Activated CD4-positive, alpha-beta T cell treated with anti-CD3 and anti-CD28 coated beads, Interleukin-2, amount 10 ng/mL, durations not matched to agents 24 days and 14 days (primary cell): ENCODE measurements at regions not wholly inside any gene's neighbourhood (a gene's known extent, or its start where the extent isn't known, plus 50 kb on each side); places are given as distances from the start of the nearest gene placed in this dataset.
"Not testable (repeated sequence)": the region's sequence is repeated elsewhere in the genome, so short reads cannot be mapped to it uniquely, and the experiment has no call there.

Source experiments
- DNase-seq: peaks from one replicate; pipeline ENCODE4 v3.0.0; 2022
- H3K27ac Mint-ChIP-seq: one replicate; pipeline ENCODE4 v1.8.0; 2022; ENCODE audit warnings: mild to moderate bottlenecking, mixed read lengths
- H3K27me3 Mint-ChIP-seq: one replicate; pipeline ENCODE4 v1.8.0; 2022; ENCODE audit warnings: mixed read lengths
- H3K36me3 Mint-ChIP-seq: one replicate; pipeline ENCODE4 v1.8.0; 2022; ENCODE audit warnings: low read depth, mild to moderate bottlenecking, mixed read lengths
- H3K4me1 Mint-ChIP-seq: one replicate; pipeline ENCODE4 v1.8.0; 2021; ENCODE audit warnings: mixed read lengths
- H3K4me3 Mint-ChIP-seq: one replicate; pipeline ENCODE4 v1.8.0; 2022; ENCODE audit warnings: mild to moderate bottlenecking, moderate library complexity, mixed read lengths
- H3K9me3 Mint-ChIP-seq: one replicate; pipeline ENCODE4 v1.8.0; 2021; ENCODE audit warnings: mixed read lengths
- intact Hi-C: fragments of 100-400 bp; cut with micrococcal nuclease; formaldehyde crosslinking; loops from one replicate; pipeline ENCODE4 v1.15.1; 2023

DNA sequence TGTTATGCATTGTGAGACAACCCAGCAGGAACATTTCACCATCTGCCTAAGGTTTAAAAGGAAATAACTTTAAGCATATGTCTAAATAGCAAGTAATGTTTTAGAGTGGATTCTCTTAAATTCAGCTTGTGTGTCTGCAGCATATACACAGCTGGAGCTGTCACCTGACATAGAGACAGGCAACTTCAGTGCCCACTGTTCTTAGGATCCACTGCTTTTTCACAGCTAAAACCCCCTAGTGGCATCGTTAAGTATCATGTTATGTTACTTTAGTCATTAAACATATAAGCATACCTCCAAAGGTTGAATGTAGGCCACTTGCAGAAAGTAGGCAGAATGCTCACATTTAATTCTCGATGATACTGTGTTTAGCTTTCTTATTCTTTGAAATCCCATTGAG is 2169.0 kb upstream of the DEFB115 start:
- H3K27ac Mint-ChIP-seq, DNase-seq, H3K36me3 Mint-ChIP-seq, H3K4me1 Mint-ChIP-seq, intact Hi-C loops, H3K4me3 Mint-ChIP-seq, H3K27me3 Mint-ChIP-seq: not testable (repeated sequence)
- peaks cover 32% of the 10 kb centered on the region for H3K9me3 Mint-ChIP-seq

DNA sequence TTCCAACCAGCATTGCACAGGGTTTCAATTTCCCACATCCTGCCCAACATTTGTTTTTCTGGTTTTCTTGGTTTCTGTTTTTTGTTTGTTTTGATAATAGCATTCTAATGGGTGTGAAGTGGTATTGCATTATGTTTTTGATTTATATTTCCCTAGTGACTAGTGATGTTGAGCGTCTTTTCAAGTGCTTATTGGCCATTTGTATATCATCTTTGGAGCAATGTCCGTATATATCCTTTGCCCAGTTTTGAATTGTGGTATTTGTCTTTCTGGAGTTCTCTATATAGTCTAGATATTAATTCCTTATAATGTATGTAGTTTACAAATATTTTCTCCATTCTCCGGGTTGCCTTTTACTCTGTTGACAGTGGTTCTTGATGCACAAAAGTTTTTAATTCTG is 2168.1 kb upstream of the DEFB115 start:
- H3K27me3 Mint-ChIP-seq, H3K4me3 Mint-ChIP-seq, H3K27ac Mint-ChIP-seq, H3K4me1 Mint-ChIP-seq, H3K36me3 Mint-ChIP-seq, intact Hi-C loops, DNase-seq: not testable (repeated sequence)
- H3K9me3 Mint-ChIP-seq = peaks cover 28% of the 10 kb centered on the region

GRCh38 chr20:29093958-29094357 is 2163.5 kb upstream of the DEFB115 start:
- intact Hi-C loops, H3K4me3 Mint-ChIP-seq, H3K27ac Mint-ChIP-seq, H3K27me3 Mint-ChIP-seq, H3K4me1 Mint-ChIP-seq, DNase-seq, H3K36me3 Mint-ChIP-seq: not testable (repeated sequence)
- peaks cover 26% of the 10 kb centered on the region for H3K9me3 Mint-ChIP-seq

DNA sequence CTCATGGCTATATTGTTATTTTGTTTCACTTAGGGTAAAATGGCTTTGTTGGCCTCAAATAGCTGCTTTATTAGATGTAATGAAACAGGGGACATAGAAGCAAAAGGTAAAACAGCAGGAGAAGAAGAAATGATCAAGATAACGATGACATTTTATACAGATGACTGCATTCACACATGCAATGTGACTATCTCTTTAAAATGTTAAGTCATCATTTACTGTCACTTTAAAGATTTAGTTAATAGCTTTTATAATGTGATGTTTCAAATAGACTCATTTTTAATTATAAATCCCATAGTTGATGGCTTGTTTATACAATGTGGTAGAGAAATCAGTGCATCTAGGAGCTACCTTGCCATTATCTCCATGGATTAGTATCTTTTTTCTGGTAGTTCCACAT is 2160.8 kb upstream of the DEFB115 start:
- not testable (repeated sequence) for H3K4me3 Mint-ChIP-seq

GRCh38 chr20:29107884-29108283 is 2149.6 kb upstream of the DEFB115 start:
- H3K36me3 Mint-ChIP-seq, H3K4me3 Mint-ChIP-seq, H3K4me1 Mint-ChIP-seq, H3K27me3 Mint-ChIP-seq, H3K27ac Mint-ChIP-seq, DNase-seq, intact Hi-C loops: not testable (repeated sequence)
- peaks cover 23% of the 10 kb centered on the region for H3K9me3 Mint-ChIP-seq

More for the DNA sequence above, 2160.8 kb upstream of the DEFB115 start:
- H3K27me3 Mint-ChIP-seq, DNase-seq, H3K4me1 Mint-ChIP-seq, H3K27ac Mint-ChIP-seq, H3K36me3 Mint-ChIP-seq, intact Hi-C loops: not testable (repeated sequence)
- H3K9me3 Mint-ChIP-seq = peaks cover 13% of the 10 kb centered on the region

- H3K4me3 Mint-ChIP-seq, DNase-seq, H3K27me3 Mint-ChIP-seq, intact Hi-C loops, H3K27ac Mint-ChIP-seq, H3K36me3 Mint-ChIP-seq, H3K4me1 Mint-ChIP-seq: not testable (repeated sequence)
- peaks cover 27% of the 10 kb centered on the region for H3K9me3 Mint-ChIP-seq
Observed at GRCh38 chr20:29109386-29109785, 2148.1 kb upstream of the DEFB115 start.

GRCh38 chr20:29115097-29115496 is 2142.4 kb upstream of the DEFB115 start:
- H3K4me1 Mint-ChIP-seq, intact Hi-C loops, H3K36me3 Mint-ChIP-seq, H3K27ac Mint-ChIP-seq, DNase-seq, H3K27me3 Mint-ChIP-seq, H3K4me3 Mint-ChIP-seq: not testable (repeated sequence)
- peaks cover 42% of the 10 kb centered on the region for H3K9me3 Mint-ChIP-seq

DNA sequence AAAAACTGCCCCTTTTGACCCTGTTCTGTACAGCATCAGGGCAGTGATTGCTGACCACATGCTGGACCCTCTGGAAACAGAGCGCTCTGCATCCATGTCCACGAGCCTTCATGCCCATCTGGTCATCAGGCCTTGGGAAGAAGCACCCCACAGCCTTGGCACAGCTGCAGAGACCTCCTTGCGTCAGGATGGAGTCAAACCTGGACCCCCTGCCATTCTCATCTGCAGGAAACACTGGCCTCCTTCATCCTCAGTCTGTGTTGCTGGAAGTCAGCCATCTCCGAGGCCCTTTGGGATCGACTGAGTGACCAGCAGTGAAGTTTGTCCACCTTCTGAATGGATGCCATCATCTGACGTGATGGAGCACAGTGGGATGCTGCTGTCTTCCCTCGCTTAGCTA is 2138.3 kb upstream of the DEFB115 start:
- peaks cover 53% of the 10 kb centered on the region for H3K9me3 Mint-ChIP-seq
- H3K4me3 Mint-ChIP-seq = no peak overlapping the region
- intact Hi-C loops = no loop called here
- no peak overlapping the region for H3K27ac Mint-ChIP-seq
- DNase-seq = no peak
- no peaks in the 10 kb centered on the region for H3K36me3 Mint-ChIP-seq
- no peaks in the 10 kb centered on the region for H3K4me1 Mint-ChIP-seq
- no peaks in the 10 kb centered on the region for H3K27me3 Mint-ChIP-seq

DNA sequence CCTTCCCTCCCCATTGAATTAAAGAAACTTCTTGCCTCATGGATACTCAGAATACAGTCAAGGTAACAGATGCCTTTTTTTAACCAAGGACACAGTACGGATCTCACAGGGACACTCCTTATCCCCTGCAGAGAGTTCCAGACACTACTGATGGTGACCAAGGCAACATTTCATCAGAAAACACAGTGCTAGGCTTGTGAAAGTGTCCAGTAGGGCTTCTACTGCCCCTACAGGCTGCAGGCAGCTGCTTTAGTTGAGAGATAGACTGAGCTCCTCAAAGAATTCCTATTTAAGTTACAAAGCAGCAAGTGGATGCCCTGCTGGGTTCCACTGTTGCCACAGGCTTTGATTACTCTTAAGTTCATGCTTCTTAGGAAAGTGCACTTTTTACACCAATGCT is 2137.8 kb upstream of the DEFB115 start:
- intact Hi-C loops = not testable (repeated sequence)
- peaks cover 53% of the 10 kb centered on the region for H3K9me3 Mint-ChIP-seq

GRCh38 chr20:29120088-29120487 is 2137.4 kb upstream of the DEFB115 start:
- DNase-seq, H3K27me3 Mint-ChIP-seq, H3K27ac Mint-ChIP-seq, H3K36me3 Mint-ChIP-seq, H3K4me3 Mint-ChIP-seq, H3K4me1 Mint-ChIP-seq, intact Hi-C loops: not testable (repeated sequence)
- H3K9me3 Mint-ChIP-seq = peaks cover 53% of the 10 kb centered on the region

More for the DNA sequence above, 2137.8 kb upstream of the DEFB115 start:
- not testable (repeated sequence) for H3K4me3 Mint-ChIP-seq, H3K4me1 Mint-ChIP-seq, H3K27ac Mint-ChIP-seq, H3K27me3 Mint-ChIP-seq, H3K36me3 Mint-ChIP-seq, DNase-seq

DNA sequence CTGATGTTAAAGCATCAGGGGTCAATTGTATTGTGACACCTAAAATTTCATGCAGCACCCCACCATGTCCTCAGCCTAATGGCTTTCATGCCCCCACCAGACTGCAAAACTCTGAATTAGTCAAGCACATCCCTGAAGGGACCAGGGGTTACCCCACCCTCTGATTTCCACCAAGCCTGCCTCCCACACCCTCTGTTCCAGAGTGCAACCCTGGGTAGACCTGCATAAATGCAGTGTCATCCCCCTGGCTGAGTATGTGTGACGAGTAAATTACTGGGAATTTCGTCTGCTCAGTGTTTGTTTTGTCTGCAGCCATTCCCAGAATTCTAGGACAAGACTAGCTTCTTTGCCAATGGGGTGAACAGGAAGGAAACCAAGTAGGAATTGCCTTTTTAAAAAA is 2136.9 kb upstream of the DEFB115 start:
- H3K27me3 Mint-ChIP-seq = not testable (repeated sequence)

GRCh38 chr20:29122784-29123183 is 2134.7 kb upstream of the DEFB115 start:
- H3K4me3 Mint-ChIP-seq, intact Hi-C loops, H3K27me3 Mint-ChIP-seq, DNase-seq, H3K36me3 Mint-ChIP-seq, H3K27ac Mint-ChIP-seq, H3K4me1 Mint-ChIP-seq: not testable (repeated sequence)
- H3K9me3 Mint-ChIP-seq = peaks cover 42% of the 10 kb centered on the region

More for the DNA sequence above, 2136.9 kb upstream of the DEFB115 start:
- DNase-seq, intact Hi-C loops, H3K4me3 Mint-ChIP-seq, H3K27ac Mint-ChIP-seq, H3K36me3 Mint-ChIP-seq, H3K4me1 Mint-ChIP-seq: not testable (repeated sequence)
- H3K9me3 Mint-ChIP-seq = peaks cover 48% of the 10 kb centered on the region

DNA sequence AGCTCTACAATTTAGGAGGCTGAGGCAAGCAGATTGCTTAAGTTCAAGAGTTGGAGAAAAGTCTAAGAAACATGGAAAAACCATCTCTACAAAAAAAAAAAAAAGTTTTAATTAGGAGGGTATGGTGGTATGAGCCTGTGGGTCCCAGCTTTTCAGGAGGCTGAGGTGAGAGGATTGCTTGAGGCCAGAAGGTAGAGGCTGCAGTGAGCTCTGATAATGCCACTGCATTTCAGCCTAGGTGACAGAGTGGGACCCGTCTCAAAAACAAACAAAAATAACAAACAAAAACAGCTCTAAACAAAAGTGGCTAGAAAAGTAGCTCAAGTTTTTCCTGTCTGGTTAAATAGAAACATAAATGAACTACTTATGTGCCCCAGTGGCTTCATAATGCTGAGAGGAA is 2133.6 kb upstream of the DEFB115 start:
- intact Hi-C loops = no loop called here
- peaks cover 32% of the 10 kb centered on the region for H3K9me3 Mint-ChIP-seq
- DNase-seq = no peak
- H3K4me3 Mint-ChIP-seq = no peak overlapping the region
- H3K27ac Mint-ChIP-seq = no peak overlapping the region
- H3K4me1 Mint-ChIP-seq = no peaks in the 10 kb centered on the region
- H3K27me3 Mint-ChIP-seq = no peaks in the 10 kb centered on the region
- no peaks in the 10 kb centered on the region for H3K36me3 Mint-ChIP-seq
